ENCODE measurements at regions not wholly inside any gene's neighbourhood (a gene's known extent, or its start where the extent isn't known, plus 50 kb on each side); places are given as distances from the start of the nearest gene placed in this dataset.

- TF ChIP-seq POLR2AphosphoS5 (IDR thresholded peaks at IDR 0.05; ENCODE audit: low read depth, low read length) (no peak), CTCF (IDR thresholded peaks at IDR 0.05; ENCODE audit: control extremely low read depth in 1 of 3, insufficient read depth in 1 of 3, low read depth in 1 of 3, low read length in 3 of 3) (no peak)
Measured at GRCh38 chr13:55493297-55493696, 1647.4 kb upstream of the PRR20A start.

Data from H1 (cell line).